ENCODE measurements at regions not wholly inside any gene's neighbourhood (a gene's known extent, or its start where the extent isn't known, plus 50 kb on each side); places are given as distances from the start of the nearest gene placed in this dataset.

DNA sequence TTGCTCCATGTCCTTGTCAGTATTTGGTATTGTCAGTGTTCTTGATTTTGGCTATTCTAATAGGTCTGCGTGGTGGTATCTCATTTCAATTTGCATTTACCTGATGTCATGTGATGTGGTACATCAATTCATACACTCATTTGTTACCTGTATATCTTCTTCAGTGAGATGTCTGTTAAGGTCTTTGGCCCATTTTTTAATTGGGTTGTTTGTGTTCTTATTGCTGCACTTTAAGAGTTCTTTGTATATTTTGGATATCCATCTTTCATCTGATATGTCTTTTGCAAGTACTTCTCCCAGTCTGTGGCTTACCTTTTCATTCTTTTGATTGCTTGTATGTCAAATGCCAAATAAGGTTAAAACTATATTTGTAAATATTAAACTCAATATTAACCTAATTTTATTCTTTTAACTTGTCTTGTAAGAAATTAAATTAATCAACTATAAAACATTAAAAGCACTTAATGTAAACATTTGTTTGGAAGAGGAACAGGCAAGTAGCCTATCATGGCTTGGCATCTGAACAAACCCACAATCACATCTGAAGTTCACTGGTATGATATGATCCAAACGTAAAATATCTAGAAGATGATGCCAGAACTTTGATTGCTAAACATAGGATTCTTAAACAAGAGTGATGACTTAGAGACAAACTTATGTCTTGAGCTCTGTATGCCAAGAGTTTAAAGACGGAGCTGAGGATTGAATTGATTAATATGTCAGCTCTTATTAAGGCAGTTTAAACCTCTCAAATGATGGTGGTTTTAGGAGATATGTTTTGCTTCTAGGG, 587.3 kb downstream of the ANXA1 start:
- no peak for TF ChIP-seq EZH2 (IDR thresholded peaks at IDR 0.05)
- TF ChIP-seq POLR2AphosphoS5 (IDR thresholded peaks at IDR 0.05; ENCODE audit: borderline replicate concordance, low read depth, low read length) = no peak
- no peak for TF ChIP-seq FOXP2 (optimal IDR thresholded peaks at IDR 0.05; ENCODE audit: control extremely low read depth, extremely low read length, insufficient read depth)
